OCI-LY1 (cell line): ENCODE measurements at regions not wholly inside any gene's neighbourhood (a gene's known extent, or its start where the extent isn't known, plus 50 kb on each side); places are given as distances from the start of the nearest gene placed in this dataset.
"Not testable (repeated sequence)": the region's sequence is repeated elsewhere in the genome, so short reads cannot be mapped to it uniquely, and the experiment has no call there.

Source experiments
- H2AFZ ChIP-seq: fragments of 200-600 bp; sonication (generic), shearing (Covaris generic); 2 replicates; pipeline ENCODE4 v1.6.0; 2014; ENCODE audit warnings: antibody characterized with exemption, mild to moderate bottlenecking, low read length
- H3F3A ChIP-seq: fragments of 200-600 bp; sonication (generic), shearing (Covaris generic); 2 replicates; pipeline ENCODE4 v1.6.0; 2014; ENCODE audit warnings: mild to moderate bottlenecking, antibody characterized with exemption, low read length, moderate library complexity; ENCODE audit not compliant: insufficient read depth
- H3K27ac ChIP-seq: fragments of 200-600 bp; sonication (generic); 2 replicates; pipeline ENCODE4 v1.5.1; 2014; ENCODE audit warnings: low read length, mixed run types, mild to moderate bottlenecking, low read depth; ENCODE audit not compliant: poor library complexity, severe bottlenecking
- H3K27me3 ChIP-seq: fragments of 200-600 bp; sonication (generic); 2 replicates; pipeline ENCODE4 v1.6.0; 2014; ENCODE audit warnings: antibody characterized with exemption, mild to moderate bottlenecking, low read length, moderate library complexity; ENCODE audit not compliant: insufficient read depth
- H3K36me3 ChIP-seq: fragments of 200-600 bp; sonication (generic); 2 replicates; pipeline ENCODE4 v1.6.1; 2014; ENCODE audit warnings: mild to moderate bottlenecking, antibody characterized with exemption, low read length, moderate library complexity, mixed read lengths; ENCODE audit not compliant: insufficient read depth
- H3K4me1 ChIP-seq: fragments of 200-600 bp; sonication (generic); 2 replicates; pipeline ENCODE4 v1.5.1; 2014; ENCODE audit warnings: mild to moderate bottlenecking, low read length, moderate library complexity; ENCODE audit not compliant: insufficient read depth, severe bottlenecking
- H3K4me2 ChIP-seq: fragments of 200-600 bp; sonication (generic), shearing (Covaris generic); 2 replicates; pipeline ENCODE4 v1.6.1; 2014; ENCODE audit warnings: low read length
- H3K4me3 ChIP-seq: fragments of 200-600 bp; sonication (generic); 2 replicates; pipeline ENCODE4 v1.5.1; 2014; ENCODE audit warnings: low read length, low read depth, mild to moderate bottlenecking, mixed read lengths; ENCODE audit not compliant: poor library complexity, severe bottlenecking
- H3K79me2 ChIP-seq: fragments of 200-600 bp; shearing (Covaris generic); 2 replicates; pipeline ENCODE4 v1.6.1; 2016; ENCODE audit warnings: mixed run types, low read length, mixed read lengths; ENCODE audit not compliant: insufficient read depth
- H3K9ac ChIP-seq: fragments of 200-600 bp; sonication (generic), shearing (Covaris generic); 2 replicates; pipeline ENCODE4 v1.6.1; 2014; ENCODE audit warnings: mild to moderate bottlenecking, low read length, mixed read lengths
- H3K9me2 ChIP-seq: fragments of 200-600 bp; sonication (generic), shearing (Covaris generic); 2 replicates; pipeline ENCODE4 v1.6.1; 2014; ENCODE audit warnings: low read depth, mild to moderate bottlenecking, low read length, mixed read lengths
- H3K9me3 ChIP-seq: fragments of 200-600 bp; shearing (Covaris generic); 2 replicates; pipeline ENCODE4 v1.6.1; 2014; ENCODE audit warnings: low read length, mixed read lengths
- H4K20me1 ChIP-seq: fragments of 200-600 bp; sonication (generic), shearing (Covaris generic); 2 replicates; pipeline ENCODE4 v1.6.0; 2016; ENCODE audit warnings: mild to moderate bottlenecking, low read length; ENCODE audit not compliant: insufficient read depth
- EZH2 ChIP-seq: fragments of 200-600 bp; sonication (generic), shearing (Covaris generic); IDR thresholded peaks from 2 replicates; pipeline ENCODE4 v1.8.0; 2017; ENCODE audit warnings: borderline replicate concordance, mixed run types, mild to moderate bottlenecking, antibody characterized with exemption, low read length, moderate library complexity, mixed read lengths
- TF ChIP-seq, protein P1 (sequence below): fragments of 200-600 bp; sonication (generic), shearing (Covaris generic); IDR thresholded peaks from 2 replicates; pipeline ENCODE4 v1.5.1; 2017; ENCODE audit warnings: mild to moderate bottlenecking, antibody characterized with exemption, low read length, moderate library complexity, mixed read lengths

DNA sequence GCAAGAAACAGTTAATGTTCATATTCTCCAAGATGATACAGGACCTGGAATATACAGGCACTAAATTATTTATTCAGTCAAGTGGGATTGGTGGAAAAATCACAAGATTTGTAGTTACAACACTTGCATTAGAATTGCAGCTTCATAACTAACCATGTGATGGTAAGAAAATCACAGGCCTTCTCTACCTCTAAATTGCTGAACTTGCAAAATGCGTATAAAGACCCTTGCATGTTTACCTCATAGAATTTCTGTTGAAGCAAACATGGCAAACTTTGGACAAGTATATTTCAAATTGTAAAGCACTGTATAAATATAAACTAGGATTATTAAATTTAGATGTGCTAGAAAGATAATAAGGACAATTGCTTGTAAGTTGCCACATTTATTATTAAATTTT is 215.1 kb downstream of the TMA16 start:
- no peak overlapping the region for H3K4me3 ChIP-seq
- H3K4me1 ChIP-seq, result no peaks in the 10 kb centered on the region
- no peak overlapping the region for H3K4me2 ChIP-seq
- no peaks in the 10 kb centered on the region for H3K27me3 ChIP-seq
- no peak overlapping the region for H3K9ac ChIP-seq
- no peak overlapping the region for H2AFZ ChIP-seq
- no peaks in the 10 kb centered on the region for H3F3A ChIP-seq
- H4K20me1 ChIP-seq, result no peaks in the 10 kb centered on the region
- no peak for TF ChIP-seq EZH2
- TF ChIP-seq, protein P1, sequence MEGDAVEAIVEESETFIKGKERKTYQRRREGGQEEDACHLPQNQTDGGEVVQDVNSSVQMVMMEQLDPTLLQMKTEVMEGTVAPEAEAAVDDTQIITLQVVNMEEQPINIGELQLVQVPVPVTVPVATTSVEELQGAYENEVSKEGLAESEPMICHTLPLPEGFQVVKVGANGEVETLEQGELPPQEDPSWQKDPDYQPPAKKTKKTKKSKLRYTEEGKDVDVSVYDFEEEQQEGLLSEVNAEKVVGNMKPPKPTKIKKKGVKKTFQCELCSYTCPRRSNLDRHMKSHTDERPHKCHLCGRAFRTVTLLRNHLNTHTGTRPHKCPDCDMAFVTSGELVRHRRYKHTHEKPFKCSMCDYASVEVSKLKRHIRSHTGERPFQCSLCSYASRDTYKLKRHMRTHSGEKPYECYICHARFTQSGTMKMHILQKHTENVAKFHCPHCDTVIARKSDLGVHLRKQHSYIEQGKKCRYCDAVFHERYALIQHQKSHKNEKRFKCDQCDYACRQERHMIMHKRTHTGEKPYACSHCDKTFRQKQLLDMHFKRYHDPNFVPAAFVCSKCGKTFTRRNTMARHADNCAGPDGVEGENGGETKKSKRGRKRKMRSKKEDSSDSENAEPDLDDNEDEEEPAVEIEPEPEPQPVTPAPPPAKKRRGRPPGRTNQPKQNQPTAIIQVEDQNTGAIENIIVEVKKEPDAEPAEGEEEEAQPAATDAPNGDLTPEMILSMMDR, result no peak
- H3K79me2 ChIP-seq, result no peaks in the 10 kb centered on the region
- no peaks in the 10 kb centered on the region for H3K9me3 ChIP-seq
- no peaks in the 10 kb centered on the region for H3K36me3 ChIP-seq
- no peaks in the 10 kb centered on the region for H3K9me2 ChIP-seq
- H3K27ac ChIP-seq, result no peak overlapping the region

DNA sequence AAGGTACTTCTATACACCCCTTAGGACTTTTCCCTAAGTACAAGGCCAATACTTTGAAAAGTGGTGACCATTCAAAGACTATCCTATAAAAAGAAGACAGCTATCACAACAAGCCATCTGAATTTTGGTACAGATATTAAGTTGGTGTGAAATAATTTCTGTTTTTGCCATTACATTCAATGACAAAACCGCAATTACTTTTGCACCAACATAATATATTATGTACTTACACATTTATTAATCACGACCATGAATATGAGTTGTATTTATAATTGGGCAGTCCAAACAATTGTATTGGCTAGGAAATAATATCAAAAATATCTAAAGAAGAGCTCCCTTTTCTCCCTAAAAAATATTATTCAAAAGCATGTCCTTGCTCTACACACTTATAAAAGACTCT is 215.7 kb downstream of the TMA16 start:
- Histone ChIP-seq H3K9me2 (no peaks in the 10 kb centered on the region), H3K27ac (no peak overlapping the region), H3K4me1 (no peaks in the 10 kb centered on the region), H4K20me1 (no peaks in the 10 kb centered on the region), H2AFZ (no peak overlapping the region), H3K4me2 (no peak overlapping the region), H3K79me2 (no peaks in the 10 kb centered on the region), H3K4me3 (no peak overlapping the region), H3K9ac (no peak overlapping the region), H3K36me3 (no peaks in the 10 kb centered on the region), H3K27me3 (no peaks in the 10 kb centered on the region), H3F3A (no peaks in the 10 kb centered on the region), H3K9me3 (no peaks in the 10 kb centered on the region)
- TF ChIP-seq, protein P1, result no peak
- no peak for TF ChIP-seq EZH2

DNA sequence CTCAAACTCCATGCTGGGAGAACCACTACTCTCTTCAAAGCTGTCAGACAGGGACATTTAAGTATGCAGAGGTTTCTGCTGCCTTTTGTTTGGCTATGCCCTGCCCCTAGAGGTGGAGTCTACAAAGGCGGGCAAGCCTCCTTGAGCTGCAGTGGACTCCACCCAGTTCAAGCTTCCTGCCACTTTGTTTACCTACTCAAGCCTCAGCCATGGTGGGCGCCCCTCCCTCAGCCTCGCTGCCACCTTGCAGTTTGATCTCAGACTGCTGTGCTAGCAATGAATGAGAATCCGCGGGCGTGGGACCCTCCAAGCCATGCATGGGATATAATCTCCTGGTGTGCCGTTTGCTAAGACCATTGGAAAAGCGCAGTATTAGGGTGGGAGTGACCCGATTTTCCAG is 230.0 kb downstream of the TMA16 start:
- not testable (repeated sequence) for H3K9me2 ChIP-seq, H2AFZ ChIP-seq, H3K9ac ChIP-seq, H3K27ac ChIP-seq, H3K36me3 ChIP-seq, H3K4me2 ChIP-seq, H3F3A ChIP-seq, H3K4me3 ChIP-seq, H3K79me2 ChIP-seq, H3K9me3 ChIP-seq, H4K20me1 ChIP-seq, H3K4me1 ChIP-seq, H3K27me3 ChIP-seq

DNA sequence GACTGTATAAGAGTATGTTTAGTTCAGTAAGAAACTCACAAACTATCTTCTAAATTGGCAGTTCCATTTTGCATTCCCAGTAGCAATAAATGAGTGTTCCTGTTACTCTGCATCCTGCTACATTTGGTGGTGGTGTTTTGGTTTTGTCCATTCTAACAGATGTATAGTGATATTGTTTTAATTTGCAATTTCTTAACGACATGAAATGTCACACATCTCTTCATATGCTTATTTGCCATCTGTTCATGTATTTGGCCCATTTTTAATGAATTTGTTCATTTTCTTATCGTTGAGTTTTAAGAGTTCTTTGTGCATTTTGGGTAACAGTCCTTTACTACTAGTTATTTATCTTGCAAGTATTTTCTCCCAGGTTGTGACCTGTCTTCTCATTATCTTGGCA is 232.2 kb downstream of the TMA16 start:
- Histone ChIP-seq H3K4me1 (no peaks in the 10 kb centered on the region), H4K20me1 (no peaks in the 10 kb centered on the region), H3K4me3 (no peak overlapping the region), H3K9ac (no peak overlapping the region), H3K36me3 (no peaks in the 10 kb centered on the region), H3K9me2 (no peaks in the 10 kb centered on the region), H3K27me3 (no peaks in the 10 kb centered on the region), H3K4me2 (no peak overlapping the region), H3K9me3 (no peaks in the 10 kb centered on the region), H3K27ac (no peak overlapping the region), H3K79me2 (no peaks in the 10 kb centered on the region), H2AFZ (no peak overlapping the region), H3F3A (no peaks in the 10 kb centered on the region)
- TF ChIP-seq EZH2, result no peak
- TF ChIP-seq, protein P1, result no peak
